ENCODE measurements at regions not wholly inside any gene's neighbourhood (a gene's known extent, or its start where the extent isn't known, plus 50 kb on each side); places are given as distances from the start of the nearest gene placed in this dataset.

DNA sequence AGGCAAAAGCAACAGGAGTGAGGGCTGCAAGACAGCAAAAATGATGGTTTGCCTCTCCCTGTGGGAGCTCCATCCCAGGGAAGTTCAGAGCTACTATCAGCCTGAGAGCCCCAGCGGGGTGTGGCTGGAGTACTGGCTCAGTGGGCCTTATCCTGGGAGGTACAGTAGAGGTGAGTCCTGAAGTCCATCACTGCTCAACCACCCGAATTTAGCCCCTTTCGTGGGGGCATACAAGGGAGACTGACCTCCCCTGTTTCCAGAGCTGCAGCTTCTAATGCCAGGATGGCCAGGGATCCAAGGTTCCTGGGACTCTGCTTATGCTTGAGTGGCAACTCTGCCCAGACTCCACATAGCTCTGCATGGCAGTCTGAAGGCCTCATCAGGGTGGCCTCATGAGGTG is 617.8 kb downstream of the MMUT start:
- TF ChIP-seq, protein P1, sequence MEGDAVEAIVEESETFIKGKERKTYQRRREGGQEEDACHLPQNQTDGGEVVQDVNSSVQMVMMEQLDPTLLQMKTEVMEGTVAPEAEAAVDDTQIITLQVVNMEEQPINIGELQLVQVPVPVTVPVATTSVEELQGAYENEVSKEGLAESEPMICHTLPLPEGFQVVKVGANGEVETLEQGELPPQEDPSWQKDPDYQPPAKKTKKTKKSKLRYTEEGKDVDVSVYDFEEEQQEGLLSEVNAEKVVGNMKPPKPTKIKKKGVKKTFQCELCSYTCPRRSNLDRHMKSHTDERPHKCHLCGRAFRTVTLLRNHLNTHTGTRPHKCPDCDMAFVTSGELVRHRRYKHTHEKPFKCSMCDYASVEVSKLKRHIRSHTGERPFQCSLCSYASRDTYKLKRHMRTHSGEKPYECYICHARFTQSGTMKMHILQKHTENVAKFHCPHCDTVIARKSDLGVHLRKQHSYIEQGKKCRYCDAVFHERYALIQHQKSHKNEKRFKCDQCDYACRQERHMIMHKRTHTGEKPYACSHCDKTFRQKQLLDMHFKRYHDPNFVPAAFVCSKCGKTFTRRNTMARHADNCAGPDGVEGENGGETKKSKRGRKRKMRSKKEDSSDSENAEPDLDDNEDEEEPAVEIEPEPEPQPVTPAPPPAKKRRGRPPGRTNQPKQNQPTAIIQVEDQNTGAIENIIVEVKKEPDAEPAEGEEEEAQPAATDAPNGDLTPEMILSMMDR (IDR thresholded peaks at IDR 0.05) = no peak
- TF ChIP-seq POLR2A (IDR thresholded peaks at IDR 0.05) = no peak
